ENCODE measurements at regions not wholly inside any gene's neighbourhood (a gene's known extent, or its start where the extent isn't known, plus 50 kb on each side); places are given as distances from the start of the nearest gene placed in this dataset.
"Not testable (repeated sequence)": the region's sequence is repeated elsewhere in the genome, so short reads cannot be mapped to it uniquely, and the experiment has no call there.

GRCh38 chr20:43839793-43840199 is 74.9 kb upstream of the TOX2 start:
- DNase-seq: no peak
- in situ Hi-C loops (cut with HindIII; ENCODE audit: low pct_ligation_motif_present, low pct_unique_long_range_greater_than_20kb, low sequenced_read_pairs): no loop called here

GRCh38 chr20:43838703-43839060 is 76.0 kb upstream of the TOX2 start:
- no peak for DNase-seq
- in situ Hi-C loops (cut with HindIII; ENCODE audit: low pct_ligation_motif_present, low pct_unique_long_range_greater_than_20kb, low sequenced_read_pairs): no loop called here

GRCh38 chr20:43837856-43838702 is 76.6 kb upstream of the TOX2 start:
- DNase-seq: no peak
- in situ Hi-C loops (cut with HindIII; ENCODE audit: low pct_ligation_motif_present, low pct_unique_long_range_greater_than_20kb, low sequenced_read_pairs): no loop called here

GRCh38 chr20:43836790-43837189 is 77.9 kb upstream of the TOX2 start:
- in situ Hi-C loops (cut with HindIII; ENCODE audit: low pct_ligation_motif_present, low pct_unique_long_range_greater_than_20kb, low sequenced_read_pairs): no loop called here

GRCh38 chr20:43835944-43836508 is 78.6 kb upstream of the TOX2 start:
- in situ Hi-C loops (cut with HindIII; ENCODE audit: low pct_ligation_motif_present, low pct_unique_long_range_greater_than_20kb, low sequenced_read_pairs): no loop called here
- no peak for DNase-seq

More at GRCh38 chr20:43836790-43837189, 77.9 kb upstream of the TOX2 start:
- no peak for DNase-seq

GRCh38 chr20:43833511-43834395 is 80.9 kb upstream of the TOX2 start:
- no peak for DNase-seq
- in situ Hi-C loops (cut with HindIII; ENCODE audit: low pct_ligation_motif_present, low pct_unique_long_range_greater_than_20kb, low sequenced_read_pairs): no loop called here

GRCh38 chr20:43832961-43833360 is 81.7 kb upstream of the TOX2 start:
- in situ Hi-C loops (cut with HindIII; ENCODE audit: low pct_ligation_motif_present, low pct_unique_long_range_greater_than_20kb, low sequenced_read_pairs): no loop called here
- no peak for DNase-seq

GRCh38 chr20:43832096-43832816 is 82.4 kb upstream of the TOX2 start:
- no peak for DNase-seq
- in situ Hi-C loops (cut with HindIII; ENCODE audit: low pct_ligation_motif_present, low pct_unique_long_range_greater_than_20kb, low sequenced_read_pairs): no loop called here

- in situ Hi-C loops (cut with HindIII; ENCODE audit: low pct_ligation_motif_present, low pct_unique_long_range_greater_than_20kb, low sequenced_read_pairs): no loop called here
Measured at GRCh38 chr20:43831481-43832065, 83.1 kb upstream of the TOX2 start.

GRCh38 chr20:43830883-43831282 is 83.8 kb upstream of the TOX2 start:
- DNase-seq: no peak
- in situ Hi-C loops (cut with HindIII; ENCODE audit: low pct_ligation_motif_present, low pct_unique_long_range_greater_than_20kb, low sequenced_read_pairs): no loop called here

More at GRCh38 chr20:43831481-43832065, 83.1 kb upstream of the TOX2 start:
- DNase-seq: no peak

GRCh38 chr20:43829951-43830690 is 84.5 kb upstream of the TOX2 start:
- no peak for DNase-seq

GRCh38 chr20:43827940-43828562 is 86.6 kb upstream of the TOX2 start:
- in situ Hi-C loops (cut with HindIII; ENCODE audit: low pct_ligation_motif_present, low pct_unique_long_range_greater_than_20kb, low sequenced_read_pairs): no loop called here

More at GRCh38 chr20:43829951-43830690, 84.5 kb upstream of the TOX2 start:
- in situ Hi-C loops (cut with HindIII; ENCODE audit: low pct_ligation_motif_present, low pct_unique_long_range_greater_than_20kb, low sequenced_read_pairs): no loop called here

GRCh38 chr20:43826943-43827342 is 87.7 kb upstream of the TOX2 start:
- DNase-seq; in situ Hi-C loops (cut with HindIII; ENCODE audit: low pct_ligation_motif_present, low pct_unique_long_range_greater_than_20kb, low sequenced_read_pairs): not testable (repeated sequence)

More at GRCh38 chr20:43827940-43828562, 86.6 kb upstream of the TOX2 start:
- no peak for DNase-seq

- in situ Hi-C loops (cut with HindIII; ENCODE audit: low pct_ligation_motif_present, low pct_unique_long_range_greater_than_20kb, low sequenced_read_pairs): no loop called here
Measured at GRCh38 chr20:43825581-43825980, 89.1 kb upstream of the TOX2 start.

GRCh38 chr20:43825051-43825402 is 89.6 kb upstream of the TOX2 start:
- in situ Hi-C loops (cut with HindIII; ENCODE audit: low pct_ligation_motif_present, low pct_unique_long_range_greater_than_20kb, low sequenced_read_pairs): no loop called here
- no peak for DNase-seq

More at GRCh38 chr20:43825581-43825980, 89.1 kb upstream of the TOX2 start:
- DNase-seq: no peak

GRCh38 chr20:43824309-43825050 is 90.2 kb upstream of the TOX2 start:
- in situ Hi-C loops (cut with HindIII; ENCODE audit: low pct_ligation_motif_present, low pct_unique_long_range_greater_than_20kb, low sequenced_read_pairs): no loop called here
- no peak for DNase-seq

GRCh38 chr20:43821795-43822194 is 92.9 kb upstream of the TOX2 start:
- in situ Hi-C loops (cut with HindIII; ENCODE audit: low pct_ligation_motif_present, low pct_unique_long_range_greater_than_20kb, low sequenced_read_pairs): no loop called here
- DNase-seq: no peak

Data from ACHN (cell line).